ENCODE measurements at regions not wholly inside any gene's neighbourhood (a gene's known extent, or its start where the extent isn't known, plus 50 kb on each side); places are given as distances from the start of the nearest gene placed in this dataset.

DNA sequence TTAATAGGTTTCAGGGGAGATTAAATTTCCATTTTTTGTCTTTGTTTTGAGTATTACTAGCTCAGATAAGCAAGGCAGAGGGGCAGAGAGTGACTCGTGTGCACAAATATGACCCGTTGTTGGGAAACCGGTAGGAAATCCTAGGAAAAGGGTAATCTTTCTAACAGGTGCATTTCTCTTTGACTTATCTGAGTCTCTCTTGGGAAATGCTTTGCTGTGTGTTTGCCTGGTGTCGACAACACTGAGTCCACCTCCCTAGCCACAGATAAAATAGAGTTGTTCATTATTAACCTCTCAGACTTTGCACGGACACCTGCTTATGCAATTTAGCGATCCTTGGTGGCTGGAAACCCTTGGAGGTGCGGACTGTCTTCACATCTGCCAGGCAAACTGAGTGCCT is 164.2 kb downstream of the FGF1 start:
- ChIA-PET CTCF (ENCODE audit: low intra/inter-chr PET ratio, low total read pairs) (no interaction called here), POLR2A (no interaction called here)
- Histone ChIP-seq H3K27me3 (ENCODE audit: control insufficient read depth in 1 of 2, insufficient read depth in 2 of 2, low read length in 2 of 2) (no peaks in the 10 kb centered on the region), H3K4me3 (replicated peaks in 1 of 3; ENCODE audit: insufficient read depth in 1 of 3, low read depth in 2 of 3, low read length in 3 of 3) (no peak overlapping the region), H3K36me3 (replicated peaks in 1 of 2; ENCODE audit: control insufficient read depth in 1 of 2, insufficient read depth in 2 of 2, low read length in 2 of 2) (no peaks in the 10 kb centered on the region), H3K27ac (ENCODE audit: extremely low read length, insufficient read depth, low read length) (peak overlapping the region; percentile 59), H3K4me2 (ENCODE audit: low read depth, low read length) (peak overlapping the region; percentile 68), H3K4me1 (ENCODE audit: insufficient read depth, low read length) (peaks cover 59% of the 10 kb centered on the region), H3K9ac (ENCODE audit: insufficient read depth, low read depth, low read length) (no peak overlapping the region), H3K9me3 (ENCODE audit: low read length) (peaks cover 8% of the 10 kb centered on the region; the same call in 1 of the 2 replicates), H4K20me1 (ENCODE audit: insufficient read depth, low read length) (no peaks in the 10 kb centered on the region), H2AFZ (ENCODE audit: low read length) (no peak overlapping the region), H3K79me2 (ENCODE audit: insufficient read depth, low read length) (no peaks in the 10 kb centered on the region)
- BruUV-seq (replicated peaks) = no TSS peak
- WGBS (ENCODE audit: low lambda C conversion rate) = 0% methylated on average over 7 of the region's 7 CpGs
- ATAC-seq (peak; percentile 98), DNase-seq (ENCODE audit: low spot score) (peak; percentile 86), FAIRE-seq (peak; percentile 97)
- in situ Hi-C loops (cut with HindIII; ENCODE audit: extremely low pct_ligation_motif_present, low pct_unique_long_range_greater_than_20kb) = no loop called here
- intact Hi-C loops (cut with micrococcal nuclease; ENCODE audit: unreplicated experiment) = no loop called here
- TF ChIP-seq, protein P1, sequence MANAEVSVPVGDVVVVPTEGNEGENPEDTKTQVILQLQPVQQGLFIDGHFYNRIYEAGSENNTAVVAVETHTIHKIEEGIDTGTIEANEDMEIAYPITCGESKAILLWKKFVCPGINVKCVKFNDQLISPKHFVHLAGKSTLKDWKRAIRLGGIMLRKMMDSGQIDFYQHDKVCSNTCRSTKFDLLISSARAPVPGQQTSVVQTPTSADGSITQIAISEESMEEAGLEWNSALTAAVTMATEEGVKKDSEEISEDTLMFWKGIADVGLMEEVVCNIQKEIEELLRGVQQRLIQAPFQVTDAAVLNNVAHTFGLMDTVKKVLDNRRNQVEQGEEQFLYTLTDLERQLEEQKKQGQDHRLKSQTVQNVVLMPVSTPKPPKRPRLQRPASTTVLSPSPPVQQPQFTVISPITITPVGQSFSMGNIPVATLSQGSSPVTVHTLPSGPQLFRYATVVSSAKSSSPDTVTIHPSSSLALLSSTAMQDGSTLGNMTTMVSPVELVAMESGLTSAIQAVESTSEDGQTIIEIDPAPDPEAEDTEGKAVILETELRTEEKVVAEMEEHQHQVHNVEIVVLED (CRISPR knock-in tag; IDR thresholded peaks at IDR 0.05; ENCODE audit: borderline replicate concordance) = no peak
- TF ChIP-seq SP5 (CRISPR knock-in tag; IDR thresholded peaks at IDR 0.05; ENCODE audit: borderline replicate concordance, low read depth) = no peak
- no peak for TF ChIP-seq ZNF550 (CRISPR knock-in tag; IDR thresholded peaks at IDR 0.05; ENCODE audit: borderline replicate concordance)
- TF ChIP-seq TCF7L2 (IDR thresholded peaks at IDR 0.05; ENCODE audit: low read depth, low read length) = no peak
- no peak for TF ChIP-seq ZNF207 (IDR thresholded peaks at IDR 0.05; ENCODE audit: borderline replicate concordance)
- TF ChIP-seq, protein P2, sequence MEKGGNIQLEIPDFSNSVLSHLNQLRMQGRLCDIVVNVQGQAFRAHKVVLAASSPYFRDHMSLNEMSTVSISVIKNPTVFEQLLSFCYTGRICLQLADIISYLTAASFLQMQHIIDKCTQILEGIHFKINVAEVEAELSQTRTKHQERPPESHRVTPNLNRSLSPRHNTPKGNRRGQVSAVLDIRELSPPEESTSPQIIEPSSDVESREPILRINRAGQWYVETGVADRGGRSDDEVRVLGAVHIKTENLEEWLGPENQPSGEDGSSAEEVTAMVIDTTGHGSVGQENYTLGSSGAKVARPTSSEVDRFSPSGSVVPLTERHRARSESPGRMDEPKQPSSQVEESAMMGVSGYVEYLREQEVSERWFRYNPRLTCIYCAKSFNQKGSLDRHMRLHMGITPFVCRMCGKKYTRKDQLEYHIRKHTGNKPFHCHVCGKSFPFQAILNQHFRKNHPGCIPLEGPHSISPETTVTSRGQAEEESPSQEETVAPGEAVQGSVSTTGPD (CRISPR knock-in tag; IDR thresholded peaks at IDR 0.05) = no peak
- TF ChIP-seq JDP2 (CRISPR knock-in tag; IDR thresholded peaks at IDR 0.05; ENCODE audit: borderline replicate concordance) = no peak
- TF ChIP-seq ZFP37 (CRISPR knock-in tag; IDR thresholded peaks at IDR 0.05; ENCODE audit: borderline replicate concordance) = no peak
- no peak for TF ChIP-seq ZBTB7A (CRISPR knock-in tag; IDR thresholded peaks at IDR 0.05)
- TF ChIP-seq ZIK1 (CRISPR knock-in tag; IDR thresholded peaks at IDR 0.05; ENCODE audit: borderline replicate concordance, low read depth) = no peak
- TF ChIP-seq, protein P3, sequence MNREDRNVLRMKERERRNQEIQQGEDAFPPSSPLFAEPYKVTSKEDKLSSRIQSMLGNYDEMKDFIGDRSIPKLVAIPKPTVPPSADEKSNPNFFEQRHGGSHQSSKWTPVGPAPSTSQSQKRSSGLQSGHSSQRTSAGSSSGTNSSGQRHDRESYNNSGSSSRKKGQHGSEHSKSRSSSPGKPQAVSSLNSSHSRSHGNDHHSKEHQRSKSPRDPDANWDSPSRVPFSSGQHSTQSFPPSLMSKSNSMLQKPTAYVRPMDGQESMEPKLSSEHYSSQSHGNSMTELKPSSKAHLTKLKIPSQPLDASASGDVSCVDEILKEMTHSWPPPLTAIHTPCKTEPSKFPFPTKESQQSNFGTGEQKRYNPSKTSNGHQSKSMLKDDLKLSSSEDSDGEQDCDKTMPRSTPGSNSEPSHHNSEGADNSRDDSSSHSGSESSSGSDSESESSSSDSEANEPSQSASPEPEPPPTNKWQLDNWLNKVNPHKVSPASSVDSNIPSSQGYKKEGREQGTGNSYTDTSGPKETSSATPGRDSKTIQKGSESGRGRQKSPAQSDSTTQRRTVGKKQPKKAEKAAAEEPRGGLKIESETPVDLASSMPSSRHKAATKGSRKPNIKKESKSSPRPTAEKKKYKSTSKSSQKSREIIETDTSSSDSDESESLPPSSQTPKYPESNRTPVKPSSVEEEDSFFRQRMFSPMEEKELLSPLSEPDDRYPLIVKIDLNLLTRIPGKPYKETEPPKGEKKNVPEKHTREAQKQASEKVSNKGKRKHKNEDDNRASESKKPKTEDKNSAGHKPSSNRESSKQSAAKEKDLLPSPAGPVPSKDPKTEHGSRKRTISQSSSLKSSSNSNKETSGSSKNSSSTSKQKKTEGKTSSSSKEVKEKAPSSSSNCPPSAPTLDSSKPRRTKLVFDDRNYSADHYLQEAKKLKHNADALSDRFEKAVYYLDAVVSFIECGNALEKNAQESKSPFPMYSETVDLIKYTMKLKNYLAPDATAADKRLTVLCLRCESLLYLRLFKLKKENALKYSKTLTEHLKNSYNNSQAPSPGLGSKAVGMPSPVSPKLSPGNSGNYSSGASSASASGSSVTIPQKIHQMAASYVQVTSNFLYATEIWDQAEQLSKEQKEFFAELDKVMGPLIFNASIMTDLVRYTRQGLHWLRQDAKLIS (CRISPR knock-in tag; IDR thresholded peaks at IDR 0.05) = no peak
- no peak for TF ChIP-seq ATF7-NPFF (CRISPR knock-in tag; IDR thresholded peaks at IDR 0.05; ENCODE audit: low read depth)
- TF ChIP-seq ZFP90 (CRISPR knock-in tag; IDR thresholded peaks at IDR 0.05; ENCODE audit: borderline replicate concordance) = no peak
- TF ChIP-seq MTA1 (CRISPR knock-in tag; IDR thresholded peaks at IDR 0.05; ENCODE audit: borderline replicate concordance) = no peak
- peak; percentile 30; the same call in 1 of the 2 replicates for TF ChIP-seq SOX5 (CRISPR knock-in tag; IDR thresholded peaks at IDR 0.05; ENCODE audit: borderline replicate concordance)
- no peak for TF ChIP-seq RELA (CRISPR knock-in tag; IDR thresholded peaks at IDR 0.05)
